ENCODE measurements at regions not wholly inside any gene's neighbourhood (a gene's known extent, or its start where the extent isn't known, plus 50 kb on each side); places are given as distances from the start of the nearest gene placed in this dataset.

DNA sequence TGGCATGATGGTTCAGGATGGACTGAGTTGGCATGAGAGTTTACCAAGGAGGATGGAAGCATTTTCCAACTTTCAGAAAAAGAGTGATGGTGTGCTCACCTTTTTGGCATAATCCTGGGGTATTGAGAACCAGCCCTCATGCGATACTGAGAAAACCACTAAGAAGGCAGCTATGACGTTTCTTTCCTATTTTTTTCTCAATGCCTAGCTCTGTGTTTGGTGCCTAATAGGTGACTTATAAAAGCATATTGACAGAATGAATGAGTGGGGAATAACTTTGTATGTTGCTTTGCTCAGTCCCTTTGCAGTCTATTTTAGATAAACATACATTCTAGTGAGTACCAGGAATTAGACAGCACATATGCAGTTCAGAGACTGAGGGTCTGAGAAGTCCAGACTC is 816.3 kb downstream of the DHX35 start:
- no peak for DNase-seq (ENCODE audit: extremely low spot score)
- ChIA-PET CTCF (no interaction called here), POLR2A (no interaction called here)
- TF ChIP-seq CTCF (IDR thresholded peaks at IDR 0.05; ENCODE audit: control extremely low read depth, extremely low read depth, low read depth, missing control alignments) = no peak

DNA sequence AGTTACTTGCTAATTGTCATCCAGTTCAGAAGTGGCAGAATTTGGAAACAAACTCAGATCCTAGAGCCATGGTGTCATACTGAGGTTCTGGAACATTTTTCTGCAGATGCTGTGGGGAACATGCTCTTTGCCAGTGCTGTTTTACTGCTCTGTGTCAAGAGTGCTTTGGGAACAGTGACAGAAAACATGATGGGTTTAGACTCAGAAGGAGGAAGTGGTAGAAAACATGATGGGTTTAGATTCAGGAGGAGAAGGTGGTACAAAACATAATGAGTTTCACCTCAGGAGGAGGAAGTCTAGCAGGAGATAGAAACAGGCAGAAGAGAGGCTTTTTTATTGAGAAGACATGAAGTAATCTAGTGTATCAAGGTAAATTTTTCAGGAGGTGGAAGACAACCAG is 815.5 kb downstream of the DHX35 start:
- ChIA-PET POLR2A (no interaction called here), CTCF (no interaction called here)
- no peak for DNase-seq (ENCODE audit: extremely low spot score)
- TF ChIP-seq CTCF (IDR thresholded peaks at IDR 0.05; ENCODE audit: control extremely low read depth, extremely low read depth, low read depth, missing control alignments) = no peak

DNA sequence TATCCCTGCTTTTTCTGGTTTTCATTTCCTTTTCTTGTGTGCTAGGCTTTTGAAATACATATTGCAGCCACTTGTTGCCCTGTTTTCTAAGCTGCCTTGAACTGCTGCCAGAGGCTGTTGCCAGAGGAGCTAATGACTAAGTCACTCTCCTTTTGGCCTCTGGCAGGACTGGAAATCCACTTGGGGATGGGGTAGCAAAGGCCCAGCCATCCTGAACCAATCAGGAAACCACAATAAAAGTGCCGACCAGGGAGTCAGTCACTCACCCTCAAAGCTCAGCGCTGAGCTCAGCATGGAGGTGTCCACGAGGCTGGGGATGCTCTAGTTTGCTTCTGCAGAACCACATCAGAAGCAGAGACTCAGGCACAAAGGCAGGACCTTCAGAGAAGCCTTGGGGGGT is 813.0 kb downstream of the DHX35 start:
- TF ChIP-seq CTCF (IDR thresholded peaks at IDR 0.05; ENCODE audit: control extremely low read depth, extremely low read depth, low read depth, missing control alignments) = no peak
- no peak for DNase-seq (ENCODE audit: extremely low spot score)
- ChIA-PET POLR2A (no interaction called here), CTCF (interaction anchor here (1.7 kb wide), 1 partner anchor 15 kb away, joined by 4 read pairs; no protein-coding TSS in a partner anchor)

- ChIA-PET POLR2A (no interaction called here), CTCF (interaction anchor here (1.7 kb wide), 1 partner anchor 101 kb away, joined by 4 read pairs; no protein-coding TSS in a partner anchor)
- TF ChIP-seq CTCF (IDR thresholded peaks at IDR 0.05; ENCODE audit: control extremely low read depth, extremely low read depth, low read depth, missing control alignments) = no peak
- DNase-seq (ENCODE audit: extremely low spot score) = no peak
Measured at GRCh38 chr20:39773380-39774000, 811.3 kb downstream of the DHX35 start.

GRCh38 chr20:39767352-39767751 is 805.2 kb downstream of the DHX35 start:
- DNase-seq (ENCODE audit: extremely low spot score) = no peak
- POLR2A ChIA-PET = no interaction called here
- CTCF ChIA-PET = interaction anchor here (0.9 kb wide), 1 partner anchor 9 kb away, joined by 3 read pairs; no protein-coding TSS in a partner anchor
- no peak for TF ChIP-seq CTCF (IDR thresholded peaks at IDR 0.05; ENCODE audit: control extremely low read depth, extremely low read depth, low read depth, missing control alignments)

DNA sequence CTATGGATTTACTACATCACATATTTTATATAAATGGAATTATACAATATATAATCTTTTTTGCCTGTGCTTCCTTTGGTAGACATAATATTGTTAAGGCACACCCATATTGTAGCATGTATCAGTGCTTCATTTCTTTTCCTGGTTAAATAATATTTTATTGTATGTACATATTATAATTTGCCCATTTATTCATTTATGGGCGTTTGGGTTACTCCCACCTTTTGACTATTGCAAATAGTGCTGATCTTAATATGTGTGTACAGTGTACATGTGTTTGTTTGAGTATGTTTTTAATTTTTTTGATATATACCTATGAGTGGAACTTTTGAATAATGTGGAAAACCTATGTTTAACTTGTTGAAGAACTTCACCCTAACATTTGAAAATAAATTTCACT is 804.2 kb downstream of the DHX35 start:
- POLR2A ChIA-PET = no interaction called here
- TF ChIP-seq CTCF (IDR thresholded peaks at IDR 0.05; ENCODE audit: control extremely low read depth, extremely low read depth, low read depth, missing control alignments) = no peak

More for the DNA sequence above, 804.2 kb downstream of the DHX35 start:
- DNase-seq (ENCODE audit: extremely low spot score) = no peak
- CTCF ChIA-PET = no interaction called here

All from GM10248 (cell line).